H4 (cell line): ENCODE measurements at regions not wholly inside any gene's neighbourhood (a gene's known extent, or its start where the extent isn't known, plus 50 kb on each side); places are given as distances from the start of the nearest gene placed in this dataset.
"Not testable (repeated sequence)": the region's sequence is repeated elsewhere in the genome, so short reads cannot be mapped to it uniquely, and the experiment has no call there.

Experiments
- DNase-seq: peaks from one replicate; pipeline ENCODE4 v3.0.0-alpha.2; 2015; ENCODE audit warnings: low spot score

- DNase-seq: no peak
Measured at GRCh38 chr15:37416103-37416502, 315.8 kb upstream of the MEIS2 start.

- DNase-seq: no peak
Measured at GRCh38 chr15:37425541-37425940, 325.2 kb upstream of the MEIS2 start.

GRCh38 chr15:37427393-37427792, 327.0 kb upstream of the MEIS2 start:
- DNase-seq: not testable (repeated sequence)

- DNase-seq: no peak
Measured at GRCh38 chr15:37446921-37447320, 346.6 kb upstream of the MEIS2 start.

- DNase-seq: no peak
Measured at GRCh38 chr15:37452498-37452897, 352.1 kb upstream of the MEIS2 start.

- no peak for DNase-seq
Measured at GRCh38 chr15:37480482-37480881, 380.1 kb upstream of the MEIS2 start.

- DNase-seq: no peak
Measured at GRCh38 chr15:37481126-37481525, 380.8 kb upstream of the MEIS2 start.

GRCh38 chr15:37483779-37484178, 383.4 kb upstream of the MEIS2 start:
- DNase-seq: no peak

- no peak for DNase-seq
Measured at GRCh38 chr15:37485056-37485455, 384.7 kb upstream of the MEIS2 start.

GRCh38 chr15:37490707-37491106, 390.4 kb upstream of the MEIS2 start:
- DNase-seq: no peak

GRCh38 chr15:37516621-37517020, 416.3 kb upstream of the MEIS2 start:
- DNase-seq: no peak

- DNase-seq: no peak
Measured at GRCh38 chr15:37517191-37517895, 417.0 kb upstream of the MEIS2 start.

GRCh38 chr15:37518436-37518835, 416.0 kb upstream of the TMCO5A start:
- DNase-seq: no peak

GRCh38 chr15:37520026-37520425, 414.4 kb upstream of the TMCO5A start:
- no peak for DNase-seq

GRCh38 chr15:37520882-37521281, 413.6 kb upstream of the TMCO5A start:
- DNase-seq: no peak

GRCh38 chr15:37524601-37525000, 409.8 kb upstream of the TMCO5A start:
- no peak for DNase-seq

GRCh38 chr15:37528432-37528831, 406.0 kb upstream of the TMCO5A start:
- no peak for DNase-seq

- DNase-seq: no peak
Measured at GRCh38 chr15:37536967-37537605, 397.4 kb upstream of the TMCO5A start.

- no peak for DNase-seq
Measured at GRCh38 chr15:37537802-37538201, 396.6 kb upstream of the TMCO5A start.

GRCh38 chr15:37548116-37548515, 386.3 kb upstream of the TMCO5A start:
- no peak for DNase-seq

- DNase-seq: no peak
Measured at GRCh38 chr15:37550360-37551024, 383.9 kb upstream of the TMCO5A start.

- DNase-seq: no peak
Measured at GRCh38 chr15:37572401-37572800, 362.0 kb upstream of the TMCO5A start.

GRCh38 chr15:37574985-37575384, 359.5 kb upstream of the TMCO5A start:
- no peak for DNase-seq
